ENCODE measurements at regions not wholly inside any gene's neighbourhood (a gene's known extent, or its start where the extent isn't known, plus 50 kb on each side); places are given as distances from the start of the nearest gene placed in this dataset.

GRCh38 chr5:88548136-88548805, 279.6 kb upstream of the TMEM161B start:
- Histone ChIP-seq H3K27me3 (ENCODE audit: control insufficient read depth, insufficient read depth, low read length, poor library complexity, severe bottlenecking) (no peaks in the 10 kb centered on the region), H3K4me1 (ENCODE audit: control insufficient read depth, insufficient read depth, low read length) (peaks cover 9% of the 10 kb centered on the region), H3K27ac (ENCODE audit: insufficient read depth, low read depth, low read length, poor library complexity, severe bottlenecking) (no peak overlapping the region), H3K9me3 (ENCODE audit: control insufficient read depth, low read length) (no peaks in the 10 kb centered on the region), H3K36me3 (ENCODE audit: control insufficient read depth, insufficient read depth, low read length) (no peaks in the 10 kb centered on the region), H3K4me3 (ENCODE audit: insufficient read depth, low read depth, low read length) (no peak overlapping the region)
- 93 to 100% methylated on average over 2 to 4 of the region's 4 CpGs for WGBS, 2 experiments

DNA sequence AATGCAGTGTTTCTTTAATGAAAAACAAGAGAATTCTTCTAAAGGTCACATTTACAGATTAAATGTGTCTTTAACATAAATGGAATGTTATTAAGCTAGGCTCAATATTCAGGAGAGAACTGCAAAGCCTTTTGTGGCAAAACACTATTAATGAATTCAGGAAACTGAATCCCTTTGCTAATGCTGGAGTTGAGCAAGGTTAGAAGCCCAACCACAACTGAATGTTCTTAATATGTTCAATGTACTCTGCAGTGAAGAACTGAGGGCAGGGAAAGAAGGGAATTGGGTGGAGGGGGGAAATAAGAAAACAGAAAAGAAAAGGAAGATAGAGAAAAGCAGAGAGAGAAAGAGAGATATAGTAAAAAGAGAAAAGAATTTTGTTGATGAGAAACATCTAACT, 276.7 kb upstream of the TMEM161B start:
- no peaks in the 10 kb centered on the region for H3K9me3 ChIP-seq (ENCODE audit: control insufficient read depth, low read length)
- no peak overlapping the region for H3K27ac ChIP-seq (ENCODE audit: insufficient read depth, low read depth, low read length, poor library complexity, severe bottlenecking)
- no peak overlapping the region for H3K4me3 ChIP-seq (ENCODE audit: insufficient read depth, low read depth, low read length)
- H3K4me1 ChIP-seq (ENCODE audit: control insufficient read depth, insufficient read depth, low read length): peaks cover 6% of the 10 kb centered on the region
- H3K27me3 ChIP-seq (ENCODE audit: control insufficient read depth, insufficient read depth, low read length, poor library complexity, severe bottlenecking): no peaks in the 10 kb centered on the region
- no peaks in the 10 kb centered on the region for H3K36me3 ChIP-seq (ENCODE audit: control insufficient read depth, insufficient read depth, low read length)

DNA sequence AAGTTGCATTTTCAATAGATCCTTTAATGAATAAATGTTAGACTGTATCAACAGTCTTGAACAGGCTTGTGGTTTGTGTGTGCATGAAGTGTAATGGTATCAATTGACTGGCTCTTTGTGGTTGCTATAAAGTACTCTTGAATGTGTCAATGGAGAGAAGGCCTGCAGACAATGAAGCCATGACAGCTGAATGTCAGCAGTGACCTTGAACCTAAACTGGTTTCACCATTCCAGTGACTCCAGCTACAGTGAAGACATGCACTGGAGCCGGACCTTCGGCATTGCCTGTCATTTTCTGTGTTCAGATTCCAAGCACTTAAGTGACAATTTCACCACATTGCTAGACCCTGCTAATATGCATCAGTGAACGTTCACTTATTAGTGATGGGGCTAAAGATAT, 276.0 kb upstream of the TMEM161B start:
- H3K27ac ChIP-seq (ENCODE audit: insufficient read depth, low read depth, low read length, poor library complexity, severe bottlenecking): no peak overlapping the region
- H3K4me3 ChIP-seq (ENCODE audit: insufficient read depth, low read depth, low read length): no peak overlapping the region
- 92 to 99% methylated on average over 3 of the region's 3 CpGs for WGBS, 2 experiments
- H3K27me3 ChIP-seq (ENCODE audit: control insufficient read depth, insufficient read depth, low read length, poor library complexity, severe bottlenecking): no peaks in the 10 kb centered on the region
- no peaks in the 10 kb centered on the region for H3K36me3 ChIP-seq (ENCODE audit: control insufficient read depth, insufficient read depth, low read length)
- H3K4me1 ChIP-seq (ENCODE audit: control insufficient read depth, insufficient read depth, low read length): peaks cover 11% of the 10 kb centered on the region
- H3K9me3 ChIP-seq (ENCODE audit: control insufficient read depth, low read length): no peaks in the 10 kb centered on the region

GRCh38 chr5:88544136-88544645, 275.5 kb upstream of the TMEM161B start:
- peaks cover 11% of the 10 kb centered on the region for H3K4me1 ChIP-seq (ENCODE audit: control insufficient read depth, insufficient read depth, low read length)
- H3K4me3 ChIP-seq (ENCODE audit: insufficient read depth, low read depth, low read length): no peak overlapping the region
- no peaks in the 10 kb centered on the region for H3K27me3 ChIP-seq (ENCODE audit: control insufficient read depth, insufficient read depth, low read length, poor library complexity, severe bottlenecking)
- no peaks in the 10 kb centered on the region for H3K9me3 ChIP-seq (ENCODE audit: control insufficient read depth, low read length)
- 78 to 80% methylated on average over 3 to 6 of the region's 6 CpGs for WGBS, 2 experiments
- no peak overlapping the region for H3K27ac ChIP-seq (ENCODE audit: insufficient read depth, low read depth, low read length, poor library complexity, severe bottlenecking)
- H3K36me3 ChIP-seq (ENCODE audit: control insufficient read depth, insufficient read depth, low read length): no peaks in the 10 kb centered on the region

DNA sequence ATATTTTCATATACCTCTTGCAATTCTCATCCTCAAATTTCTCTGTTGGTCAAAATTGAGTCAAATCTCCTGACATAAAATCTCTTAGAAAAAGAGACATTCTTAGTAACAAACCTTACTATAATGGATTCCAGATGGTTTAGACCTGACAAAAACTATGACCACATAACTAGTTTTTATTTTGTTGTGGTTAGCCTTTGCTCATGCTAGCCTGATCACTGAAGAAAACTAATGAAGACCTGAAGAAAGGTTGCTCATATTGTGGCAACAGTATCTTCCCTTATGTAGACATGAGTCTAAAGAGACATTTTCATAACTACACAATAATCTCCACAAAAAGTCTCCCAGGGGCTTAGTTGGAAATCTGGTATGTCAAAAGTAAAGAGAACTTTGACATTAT, 274.1 kb upstream of the TMEM161B start:
- Histone ChIP-seq H3K4me3 (ENCODE audit: insufficient read depth, low read depth, low read length) (no peak overlapping the region), H3K27me3 (ENCODE audit: control insufficient read depth, insufficient read depth, low read length, poor library complexity, severe bottlenecking) (no peaks in the 10 kb centered on the region), H3K4me1 (ENCODE audit: control insufficient read depth, insufficient read depth, low read length) (peaks cover 11% of the 10 kb centered on the region)

DNA sequence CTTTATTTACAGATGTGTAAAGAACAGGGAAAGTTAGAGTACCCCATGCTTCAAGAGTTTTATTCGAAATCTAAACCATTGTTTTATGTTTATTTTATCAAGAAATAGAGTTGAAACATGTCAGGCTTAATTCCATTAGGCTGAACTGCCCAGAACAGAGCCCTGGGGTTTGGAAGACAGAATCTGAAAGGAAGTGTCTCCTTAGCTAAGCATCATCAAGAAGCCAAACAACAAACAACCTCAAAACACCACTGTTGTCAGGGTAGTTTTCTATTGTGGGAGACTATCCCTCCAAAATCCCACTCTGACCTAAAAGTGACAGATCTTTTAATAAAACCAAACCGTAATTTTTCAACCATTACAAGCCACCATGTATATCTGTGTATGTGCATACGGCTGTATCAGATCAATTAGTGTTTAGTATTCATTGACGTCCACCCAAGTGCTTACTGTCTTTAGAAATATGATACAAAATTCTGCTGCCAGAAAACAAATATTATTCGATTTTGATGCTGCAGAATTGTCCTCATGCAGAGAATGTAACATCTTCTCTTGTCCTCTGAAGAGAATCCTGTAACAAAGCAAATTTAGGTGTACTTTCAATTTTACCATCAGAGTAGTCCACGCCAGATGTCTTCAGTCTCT, 271.9 kb upstream of the TMEM161B start:
- no peaks in the 10 kb centered on the region for H3K27me3 ChIP-seq (ENCODE audit: control insufficient read depth, insufficient read depth, low read length, poor library complexity, severe bottlenecking)
- 96 to 98% methylated on average over 5 to 6 of the region's 6 CpGs for WGBS, 2 experiments
- H3K4me1 ChIP-seq (ENCODE audit: control insufficient read depth, insufficient read depth, low read length): peaks cover 11% of the 10 kb centered on the region
- no peak overlapping the region for H3K4me3 ChIP-seq (ENCODE audit: insufficient read depth, low read depth, low read length)
- H3K27ac ChIP-seq (ENCODE audit: insufficient read depth, low read depth, low read length, poor library complexity, severe bottlenecking): no peak overlapping the region
- H3K36me3 ChIP-seq (ENCODE audit: control insufficient read depth, insufficient read depth, low read length): no peaks in the 10 kb centered on the region
- no peaks in the 10 kb centered on the region for H3K9me3 ChIP-seq (ENCODE audit: control insufficient read depth, low read length)

More for the DNA sequence above, 274.1 kb upstream of the TMEM161B start:
- Histone ChIP-seq H3K9me3 (ENCODE audit: control insufficient read depth, low read length) (no peaks in the 10 kb centered on the region), H3K36me3 (ENCODE audit: control insufficient read depth, insufficient read depth, low read length) (no peaks in the 10 kb centered on the region), H3K27ac (ENCODE audit: insufficient read depth, low read depth, low read length, poor library complexity, severe bottlenecking) (no peak overlapping the region)

DNA sequence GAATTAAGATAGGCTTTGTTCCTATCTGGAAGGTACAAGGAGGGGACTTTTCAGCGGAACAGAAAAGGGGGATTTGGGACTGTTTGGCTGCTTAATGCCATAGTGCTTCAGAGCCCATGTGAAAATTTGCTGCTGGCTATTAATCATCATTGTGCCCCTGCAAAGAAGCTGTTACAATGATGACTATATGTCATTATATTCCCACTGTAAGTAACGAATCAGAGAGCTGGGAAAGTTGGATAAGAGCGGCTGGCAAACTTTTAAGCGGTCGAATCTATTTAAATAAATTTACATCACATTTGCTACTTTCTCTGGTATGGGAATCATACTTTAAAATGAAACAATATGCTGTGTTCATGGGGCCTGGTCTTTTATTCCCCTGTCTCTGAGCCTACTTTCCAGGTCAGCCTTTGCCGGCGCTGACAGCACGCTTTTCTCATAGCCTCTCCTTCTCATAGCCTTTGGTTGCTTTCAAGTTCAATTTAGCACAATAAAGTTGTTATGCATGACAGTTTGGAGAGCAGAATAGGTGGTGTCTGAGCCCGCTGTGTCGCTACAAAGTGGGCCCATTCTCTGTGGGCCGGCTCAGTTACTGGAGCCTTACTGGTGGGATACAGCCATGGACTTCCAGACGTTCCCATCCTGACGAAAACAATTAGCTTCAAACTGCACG, 271.2 kb upstream of the TMEM161B start:
- Histone ChIP-seq H3K4me3 (ENCODE audit: insufficient read depth, low read depth, low read length) (no peak overlapping the region), H3K27ac (ENCODE audit: insufficient read depth, low read depth, low read length, poor library complexity, severe bottlenecking) (no peak overlapping the region), H3K4me1 (ENCODE audit: control insufficient read depth, insufficient read depth, low read length) (peaks cover 11% of the 10 kb centered on the region), H3K9me3 (ENCODE audit: control insufficient read depth, low read length) (no peaks in the 10 kb centered on the region), H3K36me3 (ENCODE audit: control insufficient read depth, insufficient read depth, low read length) (no peaks in the 10 kb centered on the region), H3K27me3 (ENCODE audit: control insufficient read depth, insufficient read depth, low read length, poor library complexity, severe bottlenecking) (no peaks in the 10 kb centered on the region)
- 78 to 79% methylated on average over 10 to 14 of the region's 14 CpGs for WGBS, 2 experiments

- no peaks in the 10 kb centered on the region for H3K36me3 ChIP-seq (ENCODE audit: control insufficient read depth, insufficient read depth, low read length)
- H3K4me3 ChIP-seq (ENCODE audit: insufficient read depth, low read depth, low read length): no peak overlapping the region
- peaks cover 8% of the 10 kb centered on the region for H3K4me1 ChIP-seq (ENCODE audit: control insufficient read depth, insufficient read depth, low read length)
- WGBS, 2 experiments: 93 to 95% methylated on average over 4 of the region's 4 CpGs
- H3K27me3 ChIP-seq (ENCODE audit: control insufficient read depth, insufficient read depth, low read length, poor library complexity, severe bottlenecking): no peaks in the 10 kb centered on the region
- H3K27ac ChIP-seq (ENCODE audit: insufficient read depth, low read depth, low read length, poor library complexity, severe bottlenecking): no peak overlapping the region
- H3K9me3 ChIP-seq (ENCODE audit: control insufficient read depth, low read length): no peaks in the 10 kb centered on the region
Measured at GRCh38 chr5:88539026-88539425, 270.4 kb upstream of the TMEM161B start.

DNA sequence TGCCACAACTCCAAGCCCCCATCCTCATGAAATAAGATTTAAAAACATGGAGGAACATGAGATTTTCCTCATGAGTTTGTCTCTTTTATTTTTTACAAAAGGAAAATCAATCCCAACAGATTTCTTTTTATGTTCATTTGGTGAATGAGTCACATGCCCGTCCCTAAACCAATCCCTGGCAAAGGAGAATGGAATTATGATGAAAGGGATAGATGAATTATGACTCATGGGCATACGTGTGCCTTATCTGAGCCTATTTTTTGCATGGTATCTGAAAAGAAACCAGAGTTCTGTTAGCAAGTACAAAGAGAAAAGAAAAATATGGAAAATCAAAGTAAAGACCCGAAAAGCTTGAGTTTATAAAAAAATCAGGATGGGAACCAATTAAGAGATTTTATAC, 267.5 kb upstream of the TMEM161B start:
- H3K4me3 ChIP-seq (ENCODE audit: insufficient read depth, low read depth, low read length): no peak overlapping the region
- H3K4me1 ChIP-seq (ENCODE audit: control insufficient read depth, insufficient read depth, low read length): peaks cover 8% of the 10 kb centered on the region
- H3K27me3 ChIP-seq (ENCODE audit: control insufficient read depth, insufficient read depth, low read length, poor library complexity, severe bottlenecking): no peaks in the 10 kb centered on the region
- H3K27ac ChIP-seq (ENCODE audit: insufficient read depth, low read depth, low read length, poor library complexity, severe bottlenecking): no peak overlapping the region
- WGBS, 2 experiments: 98 to 99% methylated on average over 3 of the region's 3 CpGs
- no peaks in the 10 kb centered on the region for H3K36me3 ChIP-seq (ENCODE audit: control insufficient read depth, insufficient read depth, low read length)
- no peaks in the 10 kb centered on the region for H3K9me3 ChIP-seq (ENCODE audit: control insufficient read depth, low read length)

- no peaks in the 10 kb centered on the region for H3K27me3 ChIP-seq (ENCODE audit: control insufficient read depth, insufficient read depth, low read length, poor library complexity, severe bottlenecking)
- WGBS, 2 experiments: 89 to 94% methylated on average over 3 of the region's 3 CpGs
Measured at GRCh38 chr5:88524941-88525340, 256.3 kb upstream of the TMEM161B start.

More at GRCh38 chr5:88524941-88525340, 256.3 kb upstream of the TMEM161B start:
- Histone ChIP-seq H3K27ac (ENCODE audit: insufficient read depth, low read depth, low read length, poor library complexity, severe bottlenecking) (no peak overlapping the region), H3K36me3 (ENCODE audit: control insufficient read depth, insufficient read depth, low read length) (no peaks in the 10 kb centered on the region), H3K9me3 (ENCODE audit: control insufficient read depth, low read length) (no peaks in the 10 kb centered on the region), H3K4me3 (ENCODE audit: insufficient read depth, low read depth, low read length) (no peak overlapping the region), H3K4me1 (ENCODE audit: control insufficient read depth, insufficient read depth, low read length) (no peaks in the 10 kb centered on the region)
